ENCODE measurements at regions not wholly inside any gene's neighbourhood (a gene's known extent, or its start where the extent isn't known, plus 50 kb on each side); places are given as distances from the start of the nearest gene placed in this dataset.

GRCh38 chr17:72531729-72532128, 410.9 kb downstream of the SOX9 start:
- H3K36me3 ChIP-seq (ENCODE audit: control insufficient read depth, insufficient read depth, low read length), result peaks cover 2% of the 10 kb centered on the region
- no peaks in the 10 kb centered on the region for H3K27me3 ChIP-seq (ENCODE audit: control insufficient read depth, insufficient read depth, low read length)
- no peak overlapping the region for H3K4me3 ChIP-seq (ENCODE audit: low read depth, low read length)
- TF ChIP-seq, protein P1, sequence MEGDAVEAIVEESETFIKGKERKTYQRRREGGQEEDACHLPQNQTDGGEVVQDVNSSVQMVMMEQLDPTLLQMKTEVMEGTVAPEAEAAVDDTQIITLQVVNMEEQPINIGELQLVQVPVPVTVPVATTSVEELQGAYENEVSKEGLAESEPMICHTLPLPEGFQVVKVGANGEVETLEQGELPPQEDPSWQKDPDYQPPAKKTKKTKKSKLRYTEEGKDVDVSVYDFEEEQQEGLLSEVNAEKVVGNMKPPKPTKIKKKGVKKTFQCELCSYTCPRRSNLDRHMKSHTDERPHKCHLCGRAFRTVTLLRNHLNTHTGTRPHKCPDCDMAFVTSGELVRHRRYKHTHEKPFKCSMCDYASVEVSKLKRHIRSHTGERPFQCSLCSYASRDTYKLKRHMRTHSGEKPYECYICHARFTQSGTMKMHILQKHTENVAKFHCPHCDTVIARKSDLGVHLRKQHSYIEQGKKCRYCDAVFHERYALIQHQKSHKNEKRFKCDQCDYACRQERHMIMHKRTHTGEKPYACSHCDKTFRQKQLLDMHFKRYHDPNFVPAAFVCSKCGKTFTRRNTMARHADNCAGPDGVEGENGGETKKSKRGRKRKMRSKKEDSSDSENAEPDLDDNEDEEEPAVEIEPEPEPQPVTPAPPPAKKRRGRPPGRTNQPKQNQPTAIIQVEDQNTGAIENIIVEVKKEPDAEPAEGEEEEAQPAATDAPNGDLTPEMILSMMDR (IDR thresholded peaks at IDR 0.05; ENCODE audit: insufficient read depth, low read length, poor library complexity, severe bottlenecking), result no peak
- no peak for DNase-seq (ENCODE audit: low read depth)

DNA sequence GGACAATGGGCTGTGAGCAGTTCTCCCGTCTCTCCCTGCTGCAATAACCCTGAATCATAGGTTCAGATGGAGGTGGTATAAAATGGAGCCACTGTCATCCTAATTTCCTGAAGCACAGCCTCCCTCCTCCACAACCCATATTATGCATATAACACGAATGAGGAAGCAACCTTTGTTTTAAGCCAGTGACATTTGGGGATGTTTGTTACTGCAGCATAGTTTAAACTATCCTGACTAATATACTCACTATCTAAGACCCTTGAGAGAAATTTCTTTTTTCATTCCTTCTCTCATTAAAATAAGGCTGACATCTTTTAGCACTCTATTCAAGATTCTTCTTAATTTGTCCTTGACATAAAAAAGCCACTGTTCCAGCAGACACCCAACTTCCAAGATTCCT, 413.4 kb downstream of the SOX9 start:
- TF ChIP-seq, protein P1 (IDR thresholded peaks at IDR 0.05; ENCODE audit: insufficient read depth, low read length, poor library complexity, severe bottlenecking), result no peak
- H3K4me3 ChIP-seq (ENCODE audit: low read depth, low read length), result no peak overlapping the region
- no peak for DNase-seq (ENCODE audit: low read depth)
- H3K27me3 ChIP-seq (ENCODE audit: control insufficient read depth, insufficient read depth, low read length), result no peaks in the 10 kb centered on the region
- peaks cover 2% of the 10 kb centered on the region for H3K36me3 ChIP-seq (ENCODE audit: control insufficient read depth, insufficient read depth, low read length)

DNA sequence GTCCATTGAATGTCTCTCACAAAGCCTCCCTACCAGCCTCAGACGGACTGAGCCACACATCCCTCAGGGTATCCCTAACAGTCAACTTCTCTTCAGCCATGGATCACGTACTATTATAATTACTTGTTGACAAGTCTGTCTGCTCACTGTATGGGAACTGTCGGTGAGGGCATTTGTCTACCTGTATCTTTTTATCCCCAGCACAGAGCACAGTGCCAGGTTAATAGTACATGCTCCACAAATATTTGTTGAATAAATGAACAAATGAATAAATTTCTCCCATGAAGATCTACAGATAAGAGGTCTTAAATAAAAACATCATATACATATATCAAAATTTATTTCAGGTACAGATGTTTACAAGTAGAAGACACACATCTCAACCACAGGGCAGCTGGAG, 414.0 kb downstream of the SOX9 start:
- Histone ChIP-seq H3K27me3 (ENCODE audit: control insufficient read depth, insufficient read depth, low read length) (no peaks in the 10 kb centered on the region), H3K36me3 (ENCODE audit: control insufficient read depth, insufficient read depth, low read length) (peaks cover 2% of the 10 kb centered on the region), H3K4me3 (ENCODE audit: low read depth, low read length) (no peak overlapping the region)
- DNase-seq (ENCODE audit: low read depth), result no peak
- TF ChIP-seq, protein P1 (IDR thresholded peaks at IDR 0.05; ENCODE audit: insufficient read depth, low read length, poor library complexity, severe bottlenecking), result no peak

GRCh38 chr17:72535346-72535745, 414.5 kb downstream of the SOX9 start:
- Histone ChIP-seq H3K27me3 (ENCODE audit: control insufficient read depth, insufficient read depth, low read length) (no peaks in the 10 kb centered on the region), H3K4me3 (ENCODE audit: low read depth, low read length) (no peak overlapping the region), H3K36me3 (ENCODE audit: control insufficient read depth, insufficient read depth, low read length) (peaks cover 2% of the 10 kb centered on the region)
- no peak for DNase-seq (ENCODE audit: low read depth)
- TF ChIP-seq, protein P1 (IDR thresholded peaks at IDR 0.05; ENCODE audit: insufficient read depth, low read length, poor library complexity, severe bottlenecking), result no peak

- TF ChIP-seq, protein P1 (IDR thresholded peaks at IDR 0.05; ENCODE audit: insufficient read depth, low read length, poor library complexity, severe bottlenecking), result no peak
- no peak for DNase-seq (ENCODE audit: low read depth)
- H3K4me3 ChIP-seq (ENCODE audit: low read depth, low read length), result no peak overlapping the region
- H3K27me3 ChIP-seq (ENCODE audit: control insufficient read depth, insufficient read depth, low read length), result no peaks in the 10 kb centered on the region
- H3K36me3 ChIP-seq (ENCODE audit: control insufficient read depth, insufficient read depth, low read length), result peaks cover 2% of the 10 kb centered on the region
Observed at GRCh38 chr17:72535779-72536178, 415.0 kb downstream of the SOX9 start.

- Histone ChIP-seq H3K27me3 (ENCODE audit: control insufficient read depth, insufficient read depth, low read length) (no peaks in the 10 kb centered on the region), H3K36me3 (ENCODE audit: control insufficient read depth, insufficient read depth, low read length) (peaks cover 2% of the 10 kb centered on the region), H3K4me3 (ENCODE audit: low read depth, low read length) (no peak overlapping the region)
- TF ChIP-seq, protein P1 (IDR thresholded peaks at IDR 0.05; ENCODE audit: insufficient read depth, low read length, poor library complexity, severe bottlenecking), result no peak
- DNase-seq (ENCODE audit: low read depth), result no peak
Observed at GRCh38 chr17:72536788-72537187, 416.0 kb downstream of the SOX9 start.
